Right lobe of liver (tissue), 4 donors: ENCODE measurements at regions not wholly inside any gene's neighbourhood (a gene's known extent, or its start where the extent isn't known, plus 50 kb on each side); places are given as distances from the start of the nearest gene placed in this dataset.

Experiments
- POLR2A ChIP-seq: fragments of 450-650 bp; IDR thresholded peaks from one replicate; pipeline ENCODE4 v1.6.1; 2017; ENCODE audit warnings: antibody characterized with exemption, mild to moderate bottlenecking
- TF ChIP-seq, protein P1 (sequence below), 4 donors: fragments of 200-600 bp in 3 of 4; fragments of 450-650 bp in 1 of 4; IDR thresholded peaks; one replicate each; pipeline versions ENCODE4 v1.5.1 to v1.8.0; 2016 to 2022; ENCODE audit warnings: antibody characterized with exemption in 4 of 4, mild to moderate bottlenecking in 2 of 4
- donor health status: DM: no; HTN: no; CAD: no.
- donor health status: DM: no; HTN: no; CAD: no.
- donor health status: DM: no; HTN: yes; CAD: no.

DNA sequence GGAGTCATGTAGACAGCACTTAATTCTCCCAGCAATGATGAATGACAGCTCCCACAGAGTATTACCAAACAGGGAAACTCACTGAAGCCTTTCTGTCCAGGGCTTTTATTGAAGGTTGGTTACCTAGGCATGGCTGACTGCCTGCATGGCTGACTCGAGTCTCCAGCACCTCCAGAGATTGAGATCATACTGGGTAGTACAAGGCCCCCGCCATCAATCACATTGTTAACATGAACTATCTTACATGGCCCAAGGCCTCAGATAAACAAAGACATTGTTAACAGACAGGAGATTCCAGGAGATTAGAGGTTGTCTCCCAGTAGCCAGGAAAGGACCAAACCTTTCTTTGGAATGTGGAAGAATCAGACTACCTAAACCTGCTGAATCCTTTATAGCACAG is 128.3 kb upstream of the LSM14A start:
- TF ChIP-seq, protein P1, sequence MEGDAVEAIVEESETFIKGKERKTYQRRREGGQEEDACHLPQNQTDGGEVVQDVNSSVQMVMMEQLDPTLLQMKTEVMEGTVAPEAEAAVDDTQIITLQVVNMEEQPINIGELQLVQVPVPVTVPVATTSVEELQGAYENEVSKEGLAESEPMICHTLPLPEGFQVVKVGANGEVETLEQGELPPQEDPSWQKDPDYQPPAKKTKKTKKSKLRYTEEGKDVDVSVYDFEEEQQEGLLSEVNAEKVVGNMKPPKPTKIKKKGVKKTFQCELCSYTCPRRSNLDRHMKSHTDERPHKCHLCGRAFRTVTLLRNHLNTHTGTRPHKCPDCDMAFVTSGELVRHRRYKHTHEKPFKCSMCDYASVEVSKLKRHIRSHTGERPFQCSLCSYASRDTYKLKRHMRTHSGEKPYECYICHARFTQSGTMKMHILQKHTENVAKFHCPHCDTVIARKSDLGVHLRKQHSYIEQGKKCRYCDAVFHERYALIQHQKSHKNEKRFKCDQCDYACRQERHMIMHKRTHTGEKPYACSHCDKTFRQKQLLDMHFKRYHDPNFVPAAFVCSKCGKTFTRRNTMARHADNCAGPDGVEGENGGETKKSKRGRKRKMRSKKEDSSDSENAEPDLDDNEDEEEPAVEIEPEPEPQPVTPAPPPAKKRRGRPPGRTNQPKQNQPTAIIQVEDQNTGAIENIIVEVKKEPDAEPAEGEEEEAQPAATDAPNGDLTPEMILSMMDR (IDR thresholded peaks at IDR 0.05) = no peak
- TF ChIP-seq POLR2A = no peak
